Stimulated activated CD4-positive, alpha-beta T cell treated with anti-CD3 and anti-CD28 coated beads, TNF-alpha, amount 100 ng/mL, for 48 hours (primary cell): ENCODE measurements at regions not wholly inside any gene's neighbourhood (a gene's known extent, or its start where the extent isn't known, plus 50 kb on each side); places are given as distances from the start of the nearest gene placed in this dataset.

ENCODE experiments used
- DNase-seq, 3 donors: peaks; one replicate each; pipeline ENCODE4 v3.0.0-alpha.2; 2020; ENCODE audit warnings: low read depth in 3 of 3

- DNase-seq = no peak
Observed at GRCh38 chr3:193754719-193755118, 161.7 kb downstream of the OPA1 start.

DNA sequence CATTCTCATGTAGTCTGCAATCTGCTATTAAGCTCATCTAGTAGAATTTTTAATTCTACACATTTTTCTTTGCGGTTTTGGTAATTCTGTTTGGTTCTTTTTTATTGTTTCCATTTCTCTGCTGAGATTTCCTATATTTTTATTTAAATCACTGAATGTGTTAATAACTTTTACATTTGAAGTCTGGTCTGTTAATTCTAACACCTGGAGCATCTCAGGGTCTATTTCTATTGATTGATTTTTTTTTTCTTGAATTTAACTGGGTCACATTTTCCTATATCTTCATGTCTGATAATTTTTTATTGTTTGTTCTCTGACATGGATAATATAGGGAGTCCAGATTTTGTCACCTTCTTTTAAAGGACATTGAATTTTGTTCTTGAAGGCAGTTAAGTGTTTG, 163.5 kb downstream of the OPA1 start:
- no peak for DNase-seq

DNA sequence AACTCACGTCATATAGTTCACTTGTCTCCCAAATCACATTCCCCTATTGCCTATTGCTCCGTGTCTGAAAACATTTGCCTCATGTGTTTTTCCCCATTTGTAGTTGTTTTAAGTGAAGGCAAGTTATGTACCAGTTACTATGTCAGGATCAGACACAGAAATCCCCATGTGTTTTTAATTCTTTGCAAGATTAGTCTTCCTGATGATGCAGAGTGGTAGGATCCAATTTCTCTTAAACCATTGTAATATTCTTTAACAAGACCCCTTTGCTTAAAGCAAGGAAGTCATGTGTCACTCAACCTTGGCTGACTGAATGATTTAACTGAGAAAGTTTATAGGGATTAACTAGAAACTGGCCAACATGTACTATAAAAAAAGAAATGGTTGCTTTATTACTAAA, 164.4 kb downstream of the OPA1 start:
- no peak for DNase-seq

- DNase-seq = no peak
Observed at GRCh38 chr3:193761969-193762368, 169.0 kb downstream of the OPA1 start.

GRCh38 chr3:193762657-193763056, 169.6 kb downstream of the OPA1 start:
- DNase-seq = no peak

DNA sequence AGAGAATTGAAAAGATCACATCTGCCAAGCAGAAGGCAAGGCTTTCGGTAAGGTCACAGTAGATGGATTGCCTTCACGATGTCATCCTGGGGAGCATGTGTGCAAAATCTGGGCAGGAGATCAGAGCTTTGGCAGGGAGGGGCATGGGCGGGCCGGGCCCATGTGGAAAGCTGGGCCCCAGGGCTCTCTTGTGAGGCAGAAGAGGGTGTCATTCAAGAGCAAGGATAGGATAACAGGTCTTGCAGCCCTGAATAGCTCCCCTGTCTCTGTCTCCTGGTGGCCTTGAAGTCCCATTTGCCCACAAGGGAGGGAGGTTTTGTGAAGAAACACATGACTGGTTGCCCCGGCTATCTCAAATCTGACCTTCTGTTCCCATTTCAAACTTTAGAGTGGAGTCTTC, 172.0 kb downstream of the OPA1 start:
- no peak for DNase-seq

DNA sequence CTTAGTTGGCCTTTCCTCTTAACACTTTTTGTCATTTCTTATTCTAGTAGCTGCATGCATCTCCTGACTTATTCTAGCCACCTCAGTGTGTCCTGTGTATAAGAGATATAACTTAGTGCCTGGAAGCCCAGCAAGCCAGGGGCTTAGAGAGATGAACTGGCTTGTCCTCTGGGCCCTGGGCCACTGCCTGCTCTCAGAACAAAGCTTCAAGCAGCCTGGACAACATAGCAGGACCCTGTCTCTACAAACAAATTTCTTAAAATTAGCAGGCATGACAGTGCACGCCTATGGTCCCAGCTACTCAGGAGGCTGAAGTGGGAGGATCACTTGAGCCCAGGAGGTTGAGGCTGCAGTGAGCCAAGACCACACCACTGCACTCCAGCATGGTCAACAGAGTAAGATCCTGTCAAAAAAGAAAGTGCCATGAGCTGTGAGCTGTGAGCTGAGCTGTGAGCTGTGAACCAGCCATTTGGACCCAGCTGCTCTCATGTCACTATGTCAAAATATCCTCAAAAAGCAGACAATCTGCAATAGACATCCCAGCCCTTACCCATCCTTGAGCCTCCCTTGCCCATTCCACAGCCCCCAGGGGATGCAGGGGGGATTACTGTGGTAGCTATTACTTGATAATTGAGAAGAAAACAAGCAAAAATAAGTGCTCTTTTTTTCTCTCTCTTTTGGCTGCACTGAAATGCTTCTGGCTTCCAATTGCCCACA, 174.5 kb downstream of the OPA1 start:
- no peak for DNase-seq

- no peak for DNase-seq
Observed at GRCh38 chr3:193768070-193768394, 175.0 kb downstream of the OPA1 start.

DNA sequence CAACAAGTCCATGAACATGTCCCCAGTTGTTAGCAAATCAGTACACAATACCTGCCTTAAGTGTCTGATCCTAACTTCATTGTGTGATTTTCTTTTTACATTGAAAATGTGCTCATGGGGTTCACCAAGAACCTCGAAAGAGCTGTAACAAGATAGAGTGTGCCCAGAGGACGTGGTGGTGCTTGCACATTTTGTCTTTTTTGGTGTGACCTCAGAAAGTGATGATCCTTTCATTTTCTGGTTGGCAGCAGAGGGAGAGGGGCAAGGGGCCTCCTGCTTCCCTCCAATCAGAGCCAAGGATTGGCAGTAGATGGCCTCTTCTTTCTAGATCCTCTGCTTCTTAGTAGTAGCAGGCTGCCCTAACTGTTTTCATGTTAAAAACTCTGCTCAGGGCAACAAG, 176.4 kb downstream of the OPA1 start:
- DNase-seq = no peak

GRCh38 chr3:193771011-193771652, 178.1 kb downstream of the OPA1 start:
- no peak for DNase-seq

- DNase-seq = no peak
Observed at GRCh38 chr3:193771653-193772421, 178.8 kb downstream of the OPA1 start.

- DNase-seq = no peak
Observed at GRCh38 chr3:193772422-193772763, 179.4 kb downstream of the OPA1 start.

- no peak for DNase-seq
Observed at GRCh38 chr3:193773266-193774220, 180.5 kb downstream of the OPA1 start.

DNA sequence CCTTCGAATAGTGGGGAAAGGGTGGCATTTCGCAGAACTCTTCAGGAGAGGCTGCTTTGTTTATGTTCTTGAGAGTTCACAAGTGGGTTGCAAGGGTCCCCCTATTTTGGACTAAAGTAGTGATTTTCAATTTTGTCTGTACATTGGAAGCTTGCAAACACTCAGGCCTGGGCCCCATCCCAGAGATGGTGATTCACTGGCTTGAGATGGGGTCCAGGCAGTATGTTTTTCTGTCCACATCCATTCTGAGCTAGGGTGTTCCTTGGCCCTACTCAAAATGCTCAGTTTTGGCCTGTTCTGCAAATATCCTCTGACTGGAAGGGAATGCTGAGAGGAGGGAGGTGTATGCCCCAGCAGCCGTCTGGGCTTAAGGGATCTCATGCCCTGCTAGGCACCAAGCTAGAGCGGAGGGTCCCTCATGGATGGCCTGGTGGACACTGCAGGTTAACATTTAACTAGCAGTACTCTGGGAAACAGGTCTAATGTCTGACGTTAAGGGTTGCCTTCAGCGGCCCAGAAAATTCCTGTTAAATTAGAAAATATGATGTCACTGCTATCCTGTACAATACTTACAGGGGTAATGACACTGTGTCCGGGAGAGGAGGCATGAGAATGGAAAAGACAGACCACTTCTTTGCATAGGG, 181.4 kb downstream of the OPA1 start:
- DNase-seq = no peak

DNA sequence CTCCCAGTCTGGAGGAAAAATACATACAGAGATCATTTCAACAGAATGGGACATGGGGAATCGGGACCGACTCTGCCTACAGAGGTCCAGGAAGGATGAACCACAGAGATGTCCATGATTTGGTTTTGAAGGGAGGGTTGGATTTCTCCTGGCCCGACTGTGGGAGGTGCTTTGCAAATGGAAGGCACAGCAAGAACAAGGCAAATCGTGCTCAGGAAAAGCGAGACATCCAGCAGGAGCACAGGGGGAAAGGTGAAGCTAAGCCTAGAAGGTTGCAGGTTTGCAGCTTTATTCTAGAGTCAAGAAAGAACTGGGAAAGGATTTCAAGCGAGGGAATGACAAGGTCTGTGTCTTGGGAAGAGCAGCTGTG, 181.9 kb downstream of the OPA1 start:
- DNase-seq = no peak

DNA sequence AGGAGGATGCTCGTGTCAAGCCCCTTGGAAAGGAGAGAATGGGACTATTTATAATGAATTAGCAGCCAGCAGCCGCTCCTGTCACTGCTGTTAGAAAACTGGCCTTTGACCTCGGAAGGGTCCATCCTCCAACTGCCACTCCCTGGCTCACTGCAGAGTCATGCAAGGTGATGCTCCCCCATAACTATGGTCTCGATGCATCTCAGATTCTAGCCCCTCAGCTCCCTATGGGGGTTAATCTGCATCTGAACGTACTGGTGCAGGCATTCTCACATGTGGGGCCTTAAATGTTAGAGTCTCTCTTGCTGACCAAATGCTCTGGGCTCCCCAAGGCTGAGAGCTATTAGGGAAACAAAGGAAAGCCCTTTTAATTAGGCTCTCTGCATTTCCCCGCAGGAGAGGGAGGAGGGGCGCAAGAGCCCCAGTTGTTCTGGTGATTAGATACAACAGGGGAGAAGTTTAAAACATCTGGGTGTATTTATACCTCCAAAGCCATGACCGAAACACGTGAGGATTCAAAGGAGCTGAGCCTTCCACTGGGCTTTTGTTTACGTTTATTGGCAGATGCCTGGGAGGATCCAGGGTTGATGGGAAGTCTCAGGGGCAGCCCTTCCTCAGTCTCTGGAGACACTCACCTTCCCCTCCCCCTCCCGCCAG, 182.5 kb downstream of the OPA1 start:
- DNase-seq = no peak

GRCh38 chr3:193776626-193777358, 183.8 kb downstream of the OPA1 start:
- no peak for DNase-seq

DNA sequence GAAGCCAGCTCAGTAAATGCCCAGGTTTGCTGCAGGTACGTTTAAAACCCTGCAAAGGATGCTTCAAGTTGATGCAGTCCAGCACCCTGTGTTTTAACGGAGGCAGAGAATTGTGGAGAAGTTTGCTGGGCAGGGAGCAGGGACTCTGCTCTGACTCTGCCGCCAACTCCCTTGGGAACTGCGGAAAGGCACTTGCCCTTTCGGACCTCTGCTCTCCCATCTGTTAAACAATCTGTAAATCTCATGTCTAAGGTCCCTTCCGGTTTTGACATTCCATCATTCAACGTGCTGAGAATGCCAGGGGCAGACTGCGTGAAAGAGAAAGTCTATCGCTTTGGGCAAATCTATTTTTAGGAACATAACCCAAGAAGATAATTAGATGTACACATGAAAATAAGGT, 184.5 kb downstream of the OPA1 start:
- DNase-seq = no peak

DNA sequence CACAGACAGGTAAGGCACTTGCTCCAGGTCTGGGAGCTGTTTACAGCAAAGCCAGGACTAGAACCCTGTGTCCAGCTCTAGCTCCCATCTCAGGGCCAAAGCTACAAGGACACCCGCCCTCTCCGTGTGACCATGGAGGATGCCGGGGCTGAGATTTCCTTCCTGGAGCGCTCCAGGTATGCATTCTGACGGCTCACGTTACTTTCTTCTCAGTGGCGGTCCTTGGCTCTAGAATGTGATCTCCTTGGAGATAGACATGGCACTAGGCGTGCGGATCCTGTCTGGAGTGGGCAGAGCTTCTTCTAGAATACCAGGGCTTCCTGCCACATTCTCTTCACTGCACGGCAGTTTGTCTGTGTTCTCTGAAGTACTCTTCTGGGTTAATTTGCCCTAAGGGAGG, 185.7 kb downstream of the OPA1 start:
- DNase-seq = no peak

DNA sequence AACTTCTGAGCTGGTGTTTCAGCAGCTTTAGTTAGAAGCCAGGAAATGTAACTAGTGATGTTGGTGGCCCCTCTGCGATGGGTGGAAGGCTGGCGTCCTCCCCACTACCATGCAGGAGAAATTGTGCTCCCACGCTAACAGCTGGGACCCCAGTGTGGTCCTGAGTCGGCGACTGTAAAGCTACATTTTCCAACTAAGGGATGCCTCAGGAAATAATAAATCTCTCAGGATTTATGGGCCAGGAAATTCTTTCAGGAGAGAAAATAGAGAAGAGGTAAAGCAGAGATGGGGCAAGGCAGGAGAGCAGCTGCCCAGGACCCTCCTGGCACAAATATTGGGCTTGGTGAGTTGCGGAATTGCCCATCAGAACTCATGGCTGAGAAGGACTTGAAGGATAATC, 186.9 kb downstream of the OPA1 start:
- no peak for DNase-seq
